Astrocyte (in vitro differentiated cells and primary cell): ENCODE measurements at regions not wholly inside any gene's neighbourhood (a gene's known extent, or its start where the extent isn't known, plus 50 kb on each side); places are given as distances from the start of the nearest gene placed in this dataset.

Source experiments
- DNase-seq: peaks from one replicate; pipeline ENCODE4 v3.0.0-alpha.2; 2010; ENCODE audit warnings: low read depth
- FAIRE-seq: peaks from 2 replicates; lab custom pipeline; 2011; peaks lifted over from hg19 to GRCh38; lab: Jason Lieb, UNC
- H2AFZ ChIP-seq: 2 replicates; pipeline ENCODE4 v1.6.0; 2012; ENCODE audit warnings: low read depth, low read length, inconsistent platforms
- H3K27ac ChIP-seq: 2 replicates; pipeline ENCODE4 v1.5.1; 2011; ENCODE audit warnings: low read depth, low read length, inconsistent platforms
- H3K27me3 ChIP-seq: 2 replicates; pipeline ENCODE4 v1.6.0; 2011; ENCODE audit warnings: low read length, inconsistent platforms; ENCODE audit not compliant: insufficient read depth
- H3K36me3 ChIP-seq: 2 replicates; pipeline ENCODE4 v1.5.1; 2011; ENCODE audit warnings: low read length, inconsistent platforms; ENCODE audit not compliant: insufficient read depth
- H3K4me1 ChIP-seq: 2 replicates; pipeline ENCODE4 v1.5.1; 2011; ENCODE audit warnings: low read length, inconsistent platforms; ENCODE audit not compliant: insufficient read depth
- H3K4me2 ChIP-seq: 2 replicates; pipeline ENCODE4 v1.6.0; 2012; ENCODE audit warnings: low read length, inconsistent platforms
- H3K4me3 ChIP-seq: 2 replicates; pipeline ENCODE4 v1.5.1; 2011; ENCODE audit warnings: low read depth, mild to moderate bottlenecking, low read length, inconsistent platforms; ENCODE audit not compliant: insufficient read depth
- H3K79me2 ChIP-seq: 2 replicates; pipeline ENCODE4 v1.6.0; 2012; ENCODE audit warnings: mild to moderate bottlenecking, low read length, inconsistent platforms; ENCODE audit not compliant: insufficient read depth
- H3K9ac ChIP-seq: 2 replicates; pipeline ENCODE4 v1.6.0; 2012; ENCODE audit warnings: mild to moderate bottlenecking, low read length, inconsistent platforms
- H3K9me3 ChIP-seq: 2 replicates; pipeline ENCODE4 v1.5.1; 2012; ENCODE audit warnings: low read depth, mild to moderate bottlenecking, low read length, inconsistent platforms; ENCODE audit not compliant: insufficient read depth
- H4K20me1 ChIP-seq: 2 replicates; pipeline ENCODE4 v1.6.0; 2012; ENCODE audit warnings: low read length, inconsistent platforms; ENCODE audit not compliant: insufficient read depth
- H3K27ac Mint-ChIP-seq: one replicate; pipeline ENCODE4 v1.8.0; 2021; ENCODE audit warnings: mild to moderate bottlenecking, mixed read lengths; ENCODE audit not compliant: unreplicated experiment
- H3K27me3 Mint-ChIP-seq: one replicate; pipeline ENCODE4 v1.8.0; 2021; ENCODE audit warnings: low read depth, mixed read lengths; ENCODE audit not compliant: unreplicated experiment
- H3K36me3 Mint-ChIP-seq: one replicate; pipeline ENCODE4 v1.8.0; 2021; ENCODE audit warnings: low read depth, mixed read lengths; ENCODE audit not compliant: unreplicated experiment
- H3K4me1 Mint-ChIP-seq: one replicate; pipeline ENCODE4 v1.8.0; 2021; ENCODE audit warnings: low read depth, mixed read lengths; ENCODE audit not compliant: unreplicated experiment
- H3K4me3 Mint-ChIP-seq: one replicate; pipeline ENCODE4 v1.8.0; 2021; ENCODE audit warnings: mild to moderate bottlenecking, moderate library complexity, mixed read lengths; ENCODE audit not compliant: unreplicated experiment
- H3K9me3 Mint-ChIP-seq: one replicate; pipeline ENCODE4 v1.8.0; 2021; ENCODE audit warnings: mild to moderate bottlenecking, mixed read lengths; ENCODE audit not compliant: unreplicated experiment
- CTCF ChIP-seq: IDR thresholded peaks from 2 replicates; pipeline ENCODE4 v1.5.1; 2011; ENCODE audit warnings: low read depth, mild to moderate bottlenecking, inconsistent platforms, low read length, moderate library complexity; ENCODE audit not compliant: insufficient read depth
- EZH2 ChIP-seq: IDR thresholded peaks from 2 replicates; pipeline ENCODE4 v1.6.1; 2012; ENCODE audit warnings: mild to moderate bottlenecking, low read length, inconsistent platforms; ENCODE audit not compliant: insufficient read depth

- Mint-ChIP-seq H3K36me3 (peaks cover 4% of the 10 kb centered on the region), H3K4me1 (peaks cover 3% of the 10 kb centered on the region), H3K4me3 (no peak overlapping the region), H3K27ac (no peak overlapping the region), H3K9me3 (no peaks in the 10 kb centered on the region), H3K27me3 (peaks cover 60% of the 10 kb centered on the region)
- Histone ChIP-seq H3K4me1 (no peaks in the 10 kb centered on the region), H3K79me2 (no peaks in the 10 kb centered on the region), H4K20me1 (no peaks in the 10 kb centered on the region), H2AFZ (no peak overlapping the region), H3K36me3 (no peaks in the 10 kb centered on the region), H3K4me3 (no peak overlapping the region), H3K27me3 (peaks cover 2% of the 10 kb centered on the region), H3K9me3 (no peaks in the 10 kb centered on the region), H3K4me2 (no peak overlapping the region), H3K27ac (no peak overlapping the region), H3K9ac (no peak overlapping the region)
- DNase-seq: no peak
- TF ChIP-seq EZH2 (no peak), CTCF (no peak)
- FAIRE-seq: no peak
These were observed 350.1 kb upstream of the IRX2 start for GRCh38 chr5:3101561-3101960.

GRCh38 chr5:3100921-3101551 lies 349.6 kb upstream of the IRX2 start:
- Histone ChIP-seq H3K4me3 (no peak overlapping the region), H3K9me3 (no peaks in the 10 kb centered on the region), H3K4me2 (no peak overlapping the region), H3K27me3 (peaks cover 2% of the 10 kb centered on the region), H4K20me1 (no peaks in the 10 kb centered on the region), H3K36me3 (no peaks in the 10 kb centered on the region), H2AFZ (no peak overlapping the region), H3K4me1 (no peaks in the 10 kb centered on the region), H3K27ac (no peak overlapping the region), H3K9ac (no peak overlapping the region), H3K79me2 (no peaks in the 10 kb centered on the region)
- FAIRE-seq: no peak
- Mint-ChIP-seq H3K27ac (no peak overlapping the region), H3K4me3 (no peak overlapping the region), H3K9me3 (no peaks in the 10 kb centered on the region), H3K36me3 (peaks cover 4% of the 10 kb centered on the region), H3K4me1 (peaks cover 3% of the 10 kb centered on the region), H3K27me3 (peaks cover 60% of the 10 kb centered on the region)
- DNase-seq: no peak
- TF ChIP-seq CTCF: no peak
- TF ChIP-seq EZH2: no peak

GRCh38 chr5:3099954-3100353 lies 348.5 kb upstream of the IRX2 start:
- Mint-ChIP-seq H3K9me3 (no peaks in the 10 kb centered on the region), H3K4me3 (no peak overlapping the region), H3K27ac (no peak overlapping the region), H3K36me3 (peaks cover 4% of the 10 kb centered on the region), H3K27me3 (peaks cover 49% of the 10 kb centered on the region), H3K4me1 (no peaks in the 10 kb centered on the region)
- H3K4me2 ChIP-seq: no peak overlapping the region
- peaks cover 2% of the 10 kb centered on the region for H3K27me3 ChIP-seq
- H3K4me1 ChIP-seq: no peaks in the 10 kb centered on the region
- no peak overlapping the region for H2AFZ ChIP-seq
- no peaks in the 10 kb centered on the region for H3K36me3 ChIP-seq
- H4K20me1 ChIP-seq: no peaks in the 10 kb centered on the region
- no peak for FAIRE-seq
- H3K9ac ChIP-seq: no peak overlapping the region
- no peak overlapping the region for H3K27ac ChIP-seq
- no peak for DNase-seq
- no peaks in the 10 kb centered on the region for H3K79me2 ChIP-seq
- TF ChIP-seq CTCF: no peak
- no peak for TF ChIP-seq EZH2
- no peak overlapping the region for H3K4me3 ChIP-seq
- H3K9me3 ChIP-seq: no peaks in the 10 kb centered on the region
